Osteoblast (primary cell): ENCODE measurements at regions not wholly inside any gene's neighbourhood (a gene's known extent, or its start where the extent isn't known, plus 50 kb on each side); places are given as distances from the start of the nearest gene placed in this dataset.

Experiments
- DNase-seq: peaks from one replicate; pipeline ENCODE4 v3.0.0; 2011; ENCODE audit warnings: low spot score, mixed read lengths; ENCODE audit not compliant: insufficient read length; ENCODE audit errors: missing footprints
- H2AFZ ChIP-seq: 2 replicates; pipeline ENCODE4 v1.6.0; 2011; ENCODE audit warnings: mild to moderate bottlenecking, low read length
- H3K27ac ChIP-seq: 2 replicates; pipeline ENCODE4 v1.5.1; 2011; ENCODE audit warnings: mild to moderate bottlenecking, low read depth, low read length, moderate library complexity
- H3K27me3 ChIP-seq: 2 replicates; pipeline ENCODE4 v1.6.0; 2012; ENCODE audit warnings: mild to moderate bottlenecking, control low read depth, inconsistent platforms, low read length, moderate library complexity; ENCODE audit not compliant: insufficient read depth
- H3K36me3 ChIP-seq: 2 replicates; pipeline ENCODE4 v1.5.1; 2011; ENCODE audit warnings: mild to moderate bottlenecking, low read length, control low read depth, moderate library complexity; ENCODE audit not compliant: insufficient read depth
- H3K4me1 ChIP-seq: 2 replicates; pipeline ENCODE4 v1.5.1; 2011; ENCODE audit warnings: mild to moderate bottlenecking, low read length, control low read depth, moderate library complexity; ENCODE audit not compliant: insufficient read depth
- H3K4me2 ChIP-seq: 2 replicates; pipeline ENCODE4 v1.6.0; 2011; ENCODE audit warnings: mild to moderate bottlenecking, low read length; ENCODE audit not compliant: insufficient read depth
- H3K4me3 ChIP-seq: fragments of 200-600 bp; sonication (generic); 3 replicates; pipeline ENCODE4 v1.5.1; 2012; ENCODE audit warnings: mild to moderate bottlenecking, low read length, inconsistent platforms; ENCODE audit not compliant: insufficient read depth
- H3K79me2 ChIP-seq: 2 replicates; pipeline ENCODE4 v1.6.0; 2012; ENCODE audit warnings: mild to moderate bottlenecking, low read length, control low read depth, inconsistent platforms; ENCODE audit not compliant: insufficient read depth
- H3K9me3 ChIP-seq: 2 replicates; pipeline ENCODE4 v1.5.1; 2011; ENCODE audit warnings: low read depth, low read length, control low read depth
- H4K20me1 ChIP-seq: 2 replicates; pipeline ENCODE4 v1.6.0; 2012; ENCODE audit warnings: mild to moderate bottlenecking, low read length, control low read depth; ENCODE audit not compliant: insufficient read depth
- CTCF ChIP-seq: IDR thresholded peaks from 2 replicates; pipeline ENCODE4 v1.5.1; 2011; ENCODE audit warnings: mild to moderate bottlenecking, low read depth, low read length, moderate library complexity; ENCODE audit errors: extremely low read depth

- no peak overlapping the region for H3K4me2 ChIP-seq
Measured at GRCh38 chr15:53108319-53108718, 318.2 kb upstream of the ONECUT1 start.

DNA sequence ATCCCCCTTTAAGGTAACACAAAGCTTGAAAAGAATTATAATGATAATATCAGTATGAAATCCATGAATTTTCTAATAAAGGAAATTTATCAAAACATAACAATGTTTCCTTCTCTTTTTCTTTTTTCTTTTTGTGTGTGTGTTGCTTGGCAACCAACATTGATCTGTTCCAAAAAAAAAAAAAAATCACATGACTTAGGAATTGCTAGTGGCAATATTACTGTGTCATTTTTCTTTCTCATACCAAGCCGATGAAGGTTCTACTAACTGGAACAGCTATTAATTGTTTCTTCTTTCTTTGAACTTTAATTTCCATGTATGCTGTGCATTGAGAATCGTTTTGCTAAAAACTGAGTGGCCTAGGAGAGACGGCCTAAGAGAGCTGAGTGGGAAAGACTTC, 317.7 kb upstream of the ONECUT1 start:
- H3K4me3 ChIP-seq = no peak overlapping the region
- no peaks in the 10 kb centered on the region for H3K36me3 ChIP-seq
- H3K9me3 ChIP-seq = no peaks in the 10 kb centered on the region
- no peaks in the 10 kb centered on the region for H4K20me1 ChIP-seq
- no peak for TF ChIP-seq CTCF
- no peak overlapping the region for H3K27ac ChIP-seq
- H3K27me3 ChIP-seq = no peaks in the 10 kb centered on the region
- no peaks in the 10 kb centered on the region for H3K4me1 ChIP-seq
- no peak overlapping the region for H3K4me2 ChIP-seq
- no peak for DNase-seq
- H3K79me2 ChIP-seq = no peaks in the 10 kb centered on the region
- no peak overlapping the region for H2AFZ ChIP-seq

More at GRCh38 chr15:53108319-53108718, 318.2 kb upstream of the ONECUT1 start:
- no peaks in the 10 kb centered on the region for H4K20me1 ChIP-seq
- H3K36me3 ChIP-seq = no peaks in the 10 kb centered on the region
- no peaks in the 10 kb centered on the region for H3K27me3 ChIP-seq
- no peaks in the 10 kb centered on the region for H3K4me1 ChIP-seq
- no peak for DNase-seq
- no peaks in the 10 kb centered on the region for H3K79me2 ChIP-seq
- no peak overlapping the region for H2AFZ ChIP-seq
- no peak overlapping the region for H3K4me3 ChIP-seq
- H3K9me3 ChIP-seq = no peaks in the 10 kb centered on the region
- no peak overlapping the region for H3K27ac ChIP-seq
- no peak for TF ChIP-seq CTCF

DNA sequence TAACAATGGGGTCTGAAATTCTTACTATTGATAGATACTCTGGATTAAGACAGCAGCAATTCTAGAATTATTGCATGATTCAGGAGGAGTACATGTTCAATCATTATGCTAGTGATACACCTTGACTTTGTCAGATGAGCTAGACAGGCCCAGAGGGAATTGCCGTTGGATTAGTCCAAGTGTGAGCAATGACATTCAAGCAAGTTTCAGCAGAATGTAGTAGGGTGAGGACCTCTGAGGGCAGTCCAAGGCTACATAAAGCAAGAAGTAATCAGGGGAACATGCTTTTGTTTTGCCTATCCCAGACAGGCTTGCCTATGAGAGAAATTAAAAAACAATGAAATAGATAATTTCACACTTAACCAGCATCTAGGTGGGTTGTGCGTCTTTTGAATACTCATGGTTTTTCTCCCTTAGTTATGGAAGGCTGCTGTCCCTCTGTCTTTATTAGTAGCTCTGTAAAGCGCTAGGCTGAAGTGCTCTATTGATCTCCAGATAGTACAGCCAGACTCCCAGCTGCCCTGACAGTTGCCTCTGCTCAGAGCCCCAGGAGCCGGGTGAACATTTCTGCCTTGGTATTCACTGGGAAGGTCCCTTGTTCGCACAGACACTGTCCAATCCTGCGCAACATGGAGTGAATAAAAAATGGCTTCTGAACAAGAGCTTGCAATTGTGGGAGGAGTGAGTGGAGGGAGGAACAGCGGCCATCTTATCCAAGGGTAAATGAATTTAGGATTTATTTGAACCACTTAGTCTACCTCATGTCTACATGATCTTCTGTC, 316.6 kb upstream of the ONECUT1 start:
- Histone ChIP-seq H3K4me1 (no peaks in the 10 kb centered on the region), H3K27ac (no peak overlapping the region), H2AFZ (no peak overlapping the region), H3K9me3 (peaks cover 2% of the 10 kb centered on the region), H3K27me3 (no peaks in the 10 kb centered on the region), H3K36me3 (no peaks in the 10 kb centered on the region), H3K79me2 (no peaks in the 10 kb centered on the region), H3K4me3 (no peak overlapping the region), H3K4me2 (no peak overlapping the region), H4K20me1 (no peaks in the 10 kb centered on the region)
- DNase-seq = no peak
- TF ChIP-seq CTCF = no peak

DNA sequence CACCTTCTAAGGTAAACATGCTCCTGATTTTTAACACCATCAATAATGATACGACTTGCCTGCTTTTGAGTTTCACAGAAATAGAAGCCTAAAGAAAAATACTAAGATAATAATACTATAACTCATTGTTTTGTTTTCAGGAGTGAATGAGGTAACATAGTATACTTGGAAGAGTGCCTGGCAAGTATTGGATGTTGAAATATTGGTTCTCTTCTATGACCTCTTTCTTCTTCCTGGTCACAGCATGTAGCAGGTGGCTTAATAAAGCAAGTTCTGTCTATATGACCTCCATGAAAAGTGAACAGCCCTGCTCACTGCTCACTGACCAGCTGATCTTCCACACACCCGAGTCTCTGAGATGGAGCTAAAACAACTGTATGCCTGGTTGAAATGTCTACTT, 312.3 kb upstream of the ONECUT1 start:
- Histone ChIP-seq H3K9me3 (peaks cover 3% of the 10 kb centered on the region), H3K36me3 (no peaks in the 10 kb centered on the region), H3K27ac (no peak overlapping the region), H3K4me3 (no peak overlapping the region), H3K79me2 (no peaks in the 10 kb centered on the region), H3K27me3 (no peaks in the 10 kb centered on the region), H3K4me2 (no peak overlapping the region), H3K4me1 (no peaks in the 10 kb centered on the region), H4K20me1 (no peaks in the 10 kb centered on the region), H2AFZ (no peak overlapping the region)
- no peak for DNase-seq
- no peak for TF ChIP-seq CTCF
